ENCODE measurements at regions not wholly inside any gene's neighbourhood (a gene's known extent, or its start where the extent isn't known, plus 50 kb on each side); places are given as distances from the start of the nearest gene placed in this dataset.

DNA sequence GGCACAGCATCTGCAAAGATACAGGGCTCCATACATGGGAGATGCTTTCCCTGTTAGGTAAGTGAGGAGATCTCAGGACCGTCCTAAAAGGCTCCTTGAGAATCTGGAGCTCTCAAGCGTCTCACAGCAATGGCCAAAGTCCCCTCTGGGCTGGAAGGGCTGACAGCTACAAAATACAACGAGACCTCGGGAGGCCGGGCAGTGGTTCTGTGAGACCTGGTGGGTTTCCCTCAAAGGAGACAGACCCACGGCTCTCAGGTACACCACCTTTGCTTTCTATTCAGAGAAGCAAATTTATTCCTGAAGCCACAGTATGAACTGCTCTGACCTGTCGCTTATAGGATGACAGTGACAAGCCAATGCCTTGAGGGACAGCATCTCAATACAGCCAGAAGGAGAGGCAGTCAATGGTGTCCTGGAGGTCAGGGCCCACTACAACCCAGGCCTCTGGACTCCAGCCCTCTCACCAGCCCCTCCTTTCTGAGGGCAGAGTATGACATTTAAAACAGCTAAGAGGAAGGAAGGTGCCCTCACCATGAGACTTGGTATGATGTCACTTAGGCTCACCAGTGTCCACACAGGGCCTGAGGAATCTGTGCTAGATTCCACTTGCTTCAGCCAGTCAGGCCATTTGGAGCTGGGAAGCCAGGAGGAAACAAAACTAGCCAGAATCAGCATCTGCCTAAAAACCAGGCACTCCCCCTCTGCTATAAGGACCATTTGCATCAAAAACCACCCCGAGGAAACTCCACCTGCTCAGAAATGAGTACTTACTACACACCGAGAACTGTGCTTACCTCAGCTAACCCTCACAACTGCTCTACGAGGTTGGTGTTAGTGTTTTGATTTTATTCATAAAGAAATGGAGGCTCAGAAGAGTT, 86.5 kb upstream of the FSTL4 start:
- no peaks in the 10 kb centered on the region for H3K27me3 ChIP-seq
- no peak overlapping the region for H3K4me3 ChIP-seq
- no peak overlapping the region for H3K27ac ChIP-seq
- H3K36me3 ChIP-seq = no peaks in the 10 kb centered on the region
- DNase-seq (ENCODE audit: low spot score in 2 of 2) = no peak
- H3K4me1 ChIP-seq = no peaks in the 10 kb centered on the region
- 86 to 91% methylated on average over 10 of the region's 10 CpGs for WGBS, 2 donors
- TF ChIP-seq CTCF (IDR thresholded peaks at IDR 0.05) (no peak), EP300 (IDR thresholded peaks at IDR 0.05) (no peak), POLR2A (IDR thresholded peaks at IDR 0.05) (no peak)
- H3K9me3 ChIP-seq = no peaks in the 10 kb centered on the region

- no peak for DNase-seq (ENCODE audit: low spot score in 2 of 2)
- Histone ChIP-seq H3K9me3 (no peaks in the 10 kb centered on the region), H3K4me3 (no peak overlapping the region), H3K27me3 (no peaks in the 10 kb centered on the region), H3K27ac (no peak overlapping the region), H3K4me1 (no peaks in the 10 kb centered on the region), H3K36me3 (no peaks in the 10 kb centered on the region)
- 96 to 98% methylated on average over 3 of the region's 3 CpGs for WGBS, 2 donors
- TF ChIP-seq CTCF (IDR thresholded peaks at IDR 0.05) (no peak), EP300 (IDR thresholded peaks at IDR 0.05) (no peak), POLR2A (IDR thresholded peaks at IDR 0.05) (no peak)
Measured at GRCh38 chr5:133698259-133698554, 85.9 kb upstream of the FSTL4 start.

DNA sequence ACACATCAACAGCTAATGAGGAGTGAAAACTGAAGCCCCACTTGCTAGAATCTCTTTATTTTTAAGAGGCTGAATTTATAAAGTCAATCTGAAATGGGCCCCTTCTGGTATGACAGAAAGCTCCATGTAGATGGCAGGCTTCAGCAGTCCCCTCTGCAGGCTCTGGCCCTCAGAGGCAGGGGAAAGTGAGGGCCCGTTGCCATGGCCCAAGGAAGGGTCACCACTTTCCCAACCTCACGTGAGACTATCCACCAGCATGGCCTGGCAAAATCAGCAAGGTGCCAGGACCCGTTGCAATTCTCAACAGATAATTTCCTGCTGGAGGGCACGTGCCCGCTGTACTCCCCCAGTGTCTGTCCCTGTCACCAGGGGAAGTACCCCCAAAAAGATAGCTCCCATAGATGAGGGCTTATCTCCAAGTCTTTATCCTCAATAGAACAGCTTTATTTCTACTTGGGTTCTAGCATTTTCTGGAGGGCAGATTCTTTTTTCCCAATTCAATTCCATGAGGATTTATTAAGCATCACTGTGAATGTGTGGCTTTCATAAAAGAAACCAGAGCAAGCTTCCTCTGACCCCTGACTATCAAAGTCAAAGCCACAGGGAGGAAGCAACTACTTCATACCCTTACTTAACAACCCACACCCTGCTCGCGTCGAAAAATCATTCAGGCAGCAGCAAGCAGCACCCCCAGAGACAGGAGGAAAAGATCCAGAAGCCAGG, 85.4 kb upstream of the FSTL4 start:
- Histone ChIP-seq H3K4me3 (no peak overlapping the region), H3K9me3 (no peaks in the 10 kb centered on the region), H3K27me3 (no peaks in the 10 kb centered on the region), H3K4me1 (no peaks in the 10 kb centered on the region), H3K27ac (no peak overlapping the region), H3K36me3 (no peaks in the 10 kb centered on the region)
- TF ChIP-seq EP300 (IDR thresholded peaks at IDR 0.05) (no peak), POLR2A (IDR thresholded peaks at IDR 0.05) (no peak), CTCF (IDR thresholded peaks at IDR 0.05) (no peak)
- no peak for DNase-seq (ENCODE audit: low spot score in 2 of 2)
- WGBS, 2 donors = 54 to 60% methylated on average over 8 of the region's 8 CpGs

DNA sequence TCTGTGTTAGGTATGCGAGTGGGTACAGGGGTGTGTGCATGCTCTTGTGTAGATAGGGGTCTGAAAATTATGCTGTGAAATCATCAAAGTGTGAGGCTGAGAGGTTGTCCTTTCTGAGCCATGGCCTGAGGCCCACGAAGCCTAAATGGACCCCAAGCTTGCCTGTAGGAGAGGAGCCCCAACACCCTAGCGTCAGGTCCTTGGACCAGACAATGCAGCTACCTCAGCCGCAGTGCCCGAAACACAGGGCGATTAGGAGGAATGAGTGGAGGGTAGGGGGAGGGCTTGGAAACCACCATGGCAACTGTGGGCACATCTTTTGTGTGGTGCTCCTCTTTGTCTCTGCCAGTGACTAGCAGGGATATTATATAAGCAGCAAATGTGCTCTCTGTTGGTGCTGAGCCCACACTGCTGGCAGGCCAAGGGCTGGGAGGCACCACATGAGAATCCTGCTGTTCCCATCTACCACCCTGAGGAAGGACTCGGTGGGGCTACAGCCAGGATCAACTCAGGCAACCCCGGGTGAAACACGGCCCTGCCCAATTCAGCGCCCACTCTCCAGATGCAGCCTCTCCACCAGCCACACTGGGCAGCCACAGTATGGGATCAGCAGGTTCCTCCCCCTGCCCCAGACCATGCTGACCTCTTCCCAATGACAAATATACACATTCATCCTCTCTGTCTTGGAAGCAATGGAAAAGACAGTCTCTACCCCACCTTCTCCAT, 84.6 kb upstream of the FSTL4 start:
- Histone ChIP-seq H3K27ac (no peak overlapping the region), H3K27me3 (no peaks in the 10 kb centered on the region), H3K9me3 (no peaks in the 10 kb centered on the region), H3K4me1 (no peaks in the 10 kb centered on the region), H3K4me3 (no peak overlapping the region), H3K36me3 (no peaks in the 10 kb centered on the region)
- 90 to 96% methylated on average over 7 to 10 of the region's 10 CpGs for WGBS, 2 donors
- DNase-seq (ENCODE audit: low spot score in 2 of 2) = no peak
- TF ChIP-seq EP300 (IDR thresholded peaks at IDR 0.05) (no peak), POLR2A (IDR thresholded peaks at IDR 0.05) (no peak), CTCF (IDR thresholded peaks at IDR 0.05) (no peak)

All from tibial nerve (tissue), 4 donors.